HEK293 (cell line): ENCODE measurements at regions not wholly inside any gene's neighbourhood (a gene's known extent, or its start where the extent isn't known, plus 50 kb on each side); places are given as distances from the start of the nearest gene placed in this dataset.

Experiments used
- CTCF ChIA-PET: fragments of 350-600 bp; formaldehyde crosslinking; extraction: SDS; loops from one replicate; lab custom pipeline; 2021; ENCODE audit warnings: antibody characterized with exemption; lab: Yijun Ruan, JAX
- POLR2A ChIA-PET: fragments of 300-600 bp; formaldehyde crosslinking; extraction: SDS; loops from one replicate; lab custom pipeline; 2020; ENCODE audit warnings: antibody characterized with exemption, inconsistent platforms; lab: Yijun Ruan, JAX
- H3K27ac ChIP-seq: fragments of 200-500 bp; sonication (Bioruptor generic); 2 replicates; pipeline ENCODE4 v1.5.1; 2014; ENCODE audit warnings: low read depth, low read length, control low read depth, inconsistent platforms; ENCODE audit errors: extremely low read depth
- H3K36me3 ChIP-seq, 2 experiments: fragments of 200-500 bp in 1 of 2; sonication (Bioruptor generic) in 1 of 2; 1 replicate in 1 of 2; 2 replicates in 1 of 2; pipeline ENCODE4 v1.5.1; 2014 to 2017; ENCODE audit warnings: inconsistent platforms in 2 of 2, low read length in 2 of 2; ENCODE audit not compliant: control insufficient read depth in 2 of 2, insufficient read depth in 1 of 2
- H3K4me1 ChIP-seq: fragments of 200-500 bp; sonication (Bioruptor generic); 2 replicates; pipeline ENCODE4 v1.5.1; 2014; ENCODE audit warnings: mild to moderate bottlenecking, low read length, inconsistent platforms; ENCODE audit not compliant: control insufficient read depth, insufficient read depth
- H3K4me3 ChIP-seq: 2 replicates; pipeline ENCODE4 v1.5.1; 2011; ENCODE audit warnings: low read depth, mild to moderate bottlenecking, control low read depth, low read length, moderate library complexity
- H3K9me3 ChIP-seq: fragments of 200-500 bp; sonication (Bioruptor generic); 2 replicates; pipeline ENCODE4 v1.5.1; 2014; ENCODE audit warnings: low read depth, low read length, inconsistent platforms; ENCODE audit not compliant: control insufficient read depth, insufficient read depth
- EGR2 ChIP-seq: fragments of 450-650 bp; formaldehyde crosslinking; IDR thresholded peaks from 2 replicates; pipeline ENCODE4 v1.5.1; 2016; ENCODE audit warnings: low read depth, missing biosample characterization, missing genetic modification characterization
- GLIS2 ChIP-seq: fragments of 450-650 bp; formaldehyde crosslinking; IDR thresholded peaks from 2 replicates; pipeline ENCODE4 v1.5.1; 2016; ENCODE audit warnings: missing biosample characterization, missing genetic modification characterization
- ZNF121 ChIP-seq: fragments of 450-650 bp; formaldehyde crosslinking; IDR thresholded peaks from 2 replicates; pipeline ENCODE4 v1.5.1; 2016; ENCODE audit warnings: missing biosample characterization, missing genetic modification characterization
- ZNF274 ChIP-seq, 2 experiments: fragments of 200-500 bp in 1 of 2; fragments of 450-650 bp in 1 of 2; sonication (Bioruptor generic) in 1 of 2; formaldehyde crosslinking in 1 of 2; IDR thresholded peaks; 2 replicates each; pipeline versions ENCODE4 v1.5.1 to v1.6.1; 2014 to 2016; ENCODE audit warnings: borderline replicate concordance in 1 of 2, inconsistent platforms in 1 of 2, low read length in 1 of 2, missing biosample characterization in 1 of 2, missing genetic modification characterization in 1 of 2
- ZNF426 ChIP-seq: fragments of 450-650 bp; formaldehyde crosslinking; IDR thresholded peaks from 2 replicates; pipeline ENCODE4 v1.5.1; 2017; ENCODE audit warnings: missing biosample characterization, missing genetic modification characterization, mild to moderate bottlenecking, inconsistent platforms, moderate library complexity
- ZNF514 ChIP-seq: fragments of 450-650 bp; formaldehyde crosslinking; IDR thresholded peaks from 2 replicates; pipeline ENCODE4 v1.5.1; 2016; ENCODE audit warnings: missing biosample characterization, missing genetic modification characterization
- ZNF521 ChIP-seq: fragments of 450-650 bp; formaldehyde crosslinking; IDR thresholded peaks from 2 replicates; pipeline ENCODE4 v1.5.1; 2017; ENCODE audit warnings: missing biosample characterization, mild to moderate bottlenecking, missing genetic modification characterization
- ZNF560 ChIP-seq: fragments of 450-650 bp; formaldehyde crosslinking; IDR thresholded peaks from 2 replicates; pipeline ENCODE4 v1.5.1; 2017; ENCODE audit warnings: missing biosample characterization, missing genetic modification characterization, borderline replicate concordance
- ZNF707 ChIP-seq: fragments of 450-650 bp; formaldehyde crosslinking; IDR thresholded peaks from 2 replicates; pipeline ENCODE4 v1.5.1; 2016; ENCODE audit warnings: missing biosample characterization, missing genetic modification characterization
- TF ChIP-seq, protein P1 (sequence below): fragments of 450-650 bp; formaldehyde crosslinking; IDR thresholded peaks from 2 replicates; pipeline ENCODE4 v1.5.1; 2016; ENCODE audit warnings: missing biosample characterization, missing genetic modification characterization, borderline replicate concordance
- TF ChIP-seq, protein P2 (sequence below): fragments of 450-650 bp; formaldehyde crosslinking; IDR thresholded peaks from 2 replicates; pipeline ENCODE4 v1.5.1; 2016; ENCODE audit warnings: missing biosample characterization, missing genetic modification characterization

DNA sequence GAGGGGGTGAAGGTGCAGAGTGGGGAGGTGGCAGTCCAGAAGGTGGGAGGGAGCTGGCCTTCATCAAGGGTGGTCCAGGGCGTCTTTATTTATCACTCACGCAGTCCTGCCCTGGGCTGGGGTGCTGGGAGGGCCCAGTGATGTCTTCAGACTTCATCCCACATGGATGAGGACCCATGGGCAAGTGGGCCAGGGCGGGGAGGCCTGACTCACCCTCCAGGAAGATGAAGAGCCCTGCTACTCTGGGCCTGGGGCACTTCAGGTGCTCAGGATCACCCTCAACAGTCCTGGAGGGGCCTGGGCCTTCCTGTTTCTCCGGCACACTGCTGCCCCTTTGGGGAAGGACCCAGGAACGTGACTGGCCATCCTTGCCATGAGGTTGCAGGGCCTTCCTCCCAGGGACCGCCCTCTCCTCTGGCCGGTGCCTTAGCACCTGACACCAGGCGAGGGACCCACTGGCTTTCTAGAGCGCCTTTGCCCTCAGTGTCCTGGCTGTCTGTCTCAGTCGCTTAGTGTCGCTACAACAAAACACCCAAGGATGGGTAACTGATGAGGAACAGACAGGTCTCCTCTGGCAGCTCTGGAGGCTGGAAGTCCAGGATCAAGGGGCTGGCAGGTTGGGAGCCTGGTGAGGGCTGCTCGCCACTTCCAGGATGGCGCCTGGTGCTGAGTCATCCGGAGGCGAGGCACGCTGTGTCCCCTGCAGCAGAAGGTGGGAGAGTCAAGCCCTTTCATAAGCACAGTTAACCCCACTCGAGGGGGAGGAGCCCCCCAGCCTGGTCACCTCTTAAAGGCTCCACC lies 57.8 kb upstream of the HS6ST1 start:
- ChIA-PET POLR2A (no interaction called here), CTCF (no interaction called here)

DNA sequence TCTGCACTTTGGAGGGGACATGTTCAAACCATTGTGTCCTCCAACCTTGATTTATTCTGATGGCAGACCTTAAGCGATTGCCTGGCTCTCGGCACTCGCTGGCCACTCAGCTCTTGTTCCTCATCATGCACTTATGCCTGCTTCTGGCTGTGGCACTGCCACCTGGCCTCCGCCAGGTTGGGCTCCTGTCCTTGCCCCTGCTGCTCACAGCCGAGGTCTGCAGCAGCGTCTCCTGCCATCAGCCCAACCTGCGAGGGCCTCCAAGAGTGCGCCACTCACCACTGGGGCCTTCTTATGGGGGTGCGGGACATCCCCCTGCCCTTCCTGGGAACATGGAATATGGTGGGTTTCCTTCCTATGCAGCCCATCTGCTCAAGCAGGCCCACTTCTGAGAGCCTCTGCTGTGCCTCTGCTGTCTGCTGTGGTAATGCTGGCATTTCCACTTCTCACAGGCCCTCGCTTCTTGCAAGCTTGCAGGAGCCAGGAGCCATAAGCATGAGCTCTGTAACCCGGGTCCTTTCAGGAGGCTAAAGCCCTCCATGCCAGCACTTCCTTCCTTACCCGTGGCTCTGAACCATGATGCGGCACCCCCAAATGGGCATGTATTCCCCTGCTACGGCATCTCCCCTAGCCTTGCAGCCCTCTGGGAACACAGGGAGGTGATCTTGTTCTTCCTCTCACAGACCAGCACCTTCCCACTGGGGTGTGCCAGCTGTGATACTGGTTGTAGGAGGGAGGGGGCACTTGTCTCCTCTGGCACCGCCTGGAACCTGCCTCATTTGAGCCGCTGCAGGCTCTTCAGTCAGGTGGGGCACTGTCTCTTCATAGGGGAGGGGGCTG lies 58.6 kb upstream of the HS6ST1 start:
- no peak for TF ChIP-seq ZNF426 (tag by site-specific recombination)
- no peak for TF ChIP-seq ZNF560 (tag by site-specific recombination)
- no peak for TF ChIP-seq ZNF274 (IDR thresholded peaks at IDR 0.05; ENCODE audit: low read length)
- no peak for TF ChIP-seq ZNF274 (tag by site-specific recombination; IDR thresholded peaks at IDR 0.05; ENCODE audit: borderline replicate concordance)
- TF ChIP-seq, all 188 proteins: peak for 0
- no peaks in the 10 kb centered on the region for H3K36me3 ChIP-seq
- POLR2A ChIA-PET, result no interaction called here
- CTCF ChIA-PET, result no interaction called here
- no peaks in the 10 kb centered on the region for H3K4me1 ChIP-seq
- no peak overlapping the region for H3K27ac ChIP-seq
- H3K4me3 ChIP-seq, result no peak overlapping the region
- no peaks in the 10 kb centered on the region for H3K9me3 ChIP-seq

More for the DNA sequence above, 57.8 kb upstream of the HS6ST1 start:
- TF ChIP-seq EGR2, result 0 out of 2 replicates have a peak, but pooled peaks have one; percentile 10
- TF ChIP-seq, protein P1, sequence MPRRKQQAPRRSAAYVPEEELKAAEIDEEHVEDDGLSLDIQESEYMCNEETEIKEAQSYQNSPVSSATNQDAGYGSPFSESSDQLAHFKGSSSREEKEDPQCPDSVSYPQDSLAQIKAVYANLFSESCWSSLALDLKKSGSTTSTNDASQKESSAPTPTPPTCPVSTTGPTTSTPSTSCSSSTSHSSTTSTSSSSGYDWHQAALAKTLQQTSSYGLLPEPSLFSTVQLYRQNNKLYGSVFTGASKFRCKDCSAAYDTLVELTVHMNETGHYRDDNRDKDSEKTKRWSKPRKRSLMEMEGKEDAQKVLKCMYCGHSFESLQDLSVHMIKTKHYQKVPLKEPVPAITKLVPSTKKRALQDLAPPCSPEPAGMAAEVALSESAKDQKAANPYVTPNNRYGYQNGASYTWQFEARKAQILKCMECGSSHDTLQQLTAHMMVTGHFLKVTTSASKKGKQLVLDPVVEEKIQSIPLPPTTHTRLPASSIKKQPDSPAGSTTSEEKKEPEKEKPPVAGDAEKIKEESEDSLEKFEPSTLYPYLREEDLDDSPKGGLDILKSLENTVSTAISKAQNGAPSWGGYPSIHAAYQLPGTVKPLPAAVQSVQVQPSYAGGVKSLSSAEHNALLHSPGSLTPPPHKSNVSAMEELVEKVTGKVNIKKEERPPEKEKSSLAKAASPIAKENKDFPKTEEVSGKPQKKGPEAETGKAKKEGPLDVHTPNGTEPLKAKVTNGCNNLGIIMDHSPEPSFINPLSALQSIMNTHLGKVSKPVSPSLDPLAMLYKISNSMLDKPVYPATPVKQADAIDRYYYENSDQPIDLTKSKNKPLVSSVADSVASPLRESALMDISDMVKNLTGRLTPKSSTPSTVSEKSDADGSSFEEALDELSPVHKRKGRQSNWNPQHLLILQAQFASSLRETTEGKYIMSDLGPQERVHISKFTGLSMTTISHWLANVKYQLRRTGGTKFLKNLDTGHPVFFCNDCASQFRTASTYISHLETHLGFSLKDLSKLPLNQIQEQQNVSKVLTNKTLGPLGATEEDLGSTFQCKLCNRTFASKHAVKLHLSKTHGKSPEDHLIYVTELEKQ (tag by site-specific recombination), result no peak
- H3K27ac ChIP-seq, result no peak overlapping the region
- no peak overlapping the region for H3K4me3 ChIP-seq
- H3K9me3 ChIP-seq, result no peaks in the 10 kb centered on the region
- H3K4me1 ChIP-seq, result no peaks in the 10 kb centered on the region
- no peaks in the 10 kb centered on the region for H3K36me3 ChIP-seq

DNA sequence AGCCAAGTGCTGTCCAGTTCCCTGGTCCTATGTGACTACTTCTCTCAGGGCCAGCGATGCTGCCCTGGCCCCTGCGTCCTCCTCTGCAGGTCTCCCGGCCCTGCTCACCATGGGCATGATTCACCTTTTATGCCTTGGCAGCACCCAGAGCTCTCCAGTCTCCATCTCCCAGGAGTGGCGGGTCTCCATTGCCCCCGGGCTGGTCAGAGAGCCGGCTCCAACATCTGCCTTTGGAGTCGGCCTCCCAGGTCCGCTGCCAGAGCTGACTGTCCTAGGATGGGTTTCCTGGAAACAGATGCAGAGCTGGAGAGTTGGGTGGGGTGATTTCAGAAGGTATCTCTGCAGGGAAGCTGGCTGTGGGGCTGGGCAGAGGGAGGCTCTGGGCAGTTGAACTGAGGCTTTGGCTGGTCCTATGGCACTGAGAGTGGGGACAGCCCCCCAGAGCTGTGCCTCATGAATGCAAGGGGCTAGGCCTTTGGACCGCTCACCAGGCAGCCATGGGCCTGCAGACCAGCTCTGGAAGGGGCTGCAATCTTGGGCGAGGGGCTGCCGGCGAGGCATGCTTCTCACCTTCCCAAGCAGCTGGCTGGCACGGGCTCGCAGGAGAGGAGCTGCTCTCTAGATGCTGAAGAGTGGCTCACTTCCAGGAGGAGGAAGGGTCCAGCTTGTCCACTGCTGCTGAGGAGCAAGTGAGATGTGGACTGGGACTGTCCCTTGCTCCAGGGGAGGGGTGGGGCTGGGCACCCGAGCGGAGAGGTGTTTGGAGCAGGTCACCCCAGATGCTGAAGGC lies 59.8 kb upstream of the HS6ST1 start:
- CTCF ChIA-PET, result interaction anchor here (0.6 to 0.7 kb wide), 3 partner anchors 42 to 284 kb away, joined by 3 to 4 read pairs (median 3); no protein-coding TSS in a partner anchor
- TF ChIP-seq ZNF514 (tag by site-specific recombination) (no peak), GLIS2 (tag by site-specific recombination) (no peak), ZNF121 (tag by site-specific recombination) (no peak), ZNF426 (tag by site-specific recombination) (no peak), ZNF521 (tag by site-specific recombination) (no peak), ZNF707 (tag by site-specific recombination) (no peak)
- TF ChIP-seq, protein P2, sequence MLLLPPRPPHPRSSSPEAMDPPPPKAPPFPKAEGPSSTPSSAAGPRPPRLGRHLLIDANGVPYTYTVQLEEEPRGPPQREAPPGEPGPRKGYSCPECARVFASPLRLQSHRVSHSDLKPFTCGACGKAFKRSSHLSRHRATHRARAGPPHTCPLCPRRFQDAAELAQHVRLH, result no peak
- H3K4me3 ChIP-seq, result no peak overlapping the region
- no peaks in the 10 kb centered on the region for H3K36me3 ChIP-seq
- H3K27ac ChIP-seq, result no peak overlapping the region
- POLR2A ChIA-PET, result no interaction called here
- no peaks in the 10 kb centered on the region for H3K4me1 ChIP-seq
- H3K9me3 ChIP-seq, result no peaks in the 10 kb centered on the region
